VCaP (cell line): ENCODE measurements at regions not wholly inside any gene's neighbourhood (a gene's known extent, or its start where the extent isn't known, plus 50 kb on each side); places are given as distances from the start of the nearest gene placed in this dataset.

Experiments
- H3K27ac ChIP-seq: fragments of 450-650 bp; 2 replicates; pipeline ENCODE4 v1.5.1; 2017
- CTCF ChIP-seq: fragments of 450-650 bp; conservative IDR thresholded peaks from 2 replicates; pipeline ENCODE4 v1.5.1; 2017; ENCODE audit warnings: mild to moderate bottlenecking, moderate library complexity

GRCh38 chr12:58787021-58787760 lies 133.1 kb downstream of the LRIG3 start:
- TF ChIP-seq CTCF = no peak
- no peak overlapping the region for H3K27ac ChIP-seq

- TF ChIP-seq CTCF = no peak
- H3K27ac ChIP-seq = no peak overlapping the region
Observed at GRCh38 chr12:58794859-58795258, 125.4 kb downstream of the LRIG3 start.

- no peak overlapping the region for H3K27ac ChIP-seq
- TF ChIP-seq CTCF = no peak
Observed at GRCh38 chr12:58795825-58796224, 124.5 kb downstream of the LRIG3 start.

- no peak for TF ChIP-seq CTCF
- H3K27ac ChIP-seq = no peak overlapping the region
Observed at GRCh38 chr12:58801986-58802385, 118.3 kb downstream of the LRIG3 start.

GRCh38 chr12:58803908-58804307 lies 116.4 kb downstream of the LRIG3 start:
- no peak overlapping the region for H3K27ac ChIP-seq
- no peak for TF ChIP-seq CTCF

GRCh38 chr12:58804749-58805148 lies 115.6 kb downstream of the LRIG3 start:
- no peak overlapping the region for H3K27ac ChIP-seq
- peak; percentile 42 for TF ChIP-seq CTCF

GRCh38 chr12:58809064-58809607 lies 111.2 kb downstream of the LRIG3 start:
- no peak for TF ChIP-seq CTCF
- H3K27ac ChIP-seq = no peak overlapping the region
